NCI-H1092 (cell line): ENCODE measurements at regions not wholly inside any gene's neighbourhood (a gene's known extent, or its start where the extent isn't known, plus 50 kb on each side); places are given as distances from the start of the nearest gene placed in this dataset.

Experiments
- DNase-seq: peaks from one replicate; lab custom pipeline; 2025; lab: John Stamatoyannopoulos, UW

GRCh38 chr21:19648391-19648790 lies 1244.8 kb upstream of the TMPRSS15 start:
- no peak for DNase-seq

GRCh38 chr21:19683492-19683891 lies 1279.9 kb upstream of the TMPRSS15 start:
- no peak for DNase-seq

- DNase-seq, result no peak
These were observed 1280.7 kb upstream of the TMPRSS15 start for GRCh38 chr21:19684328-19684727.

- no peak for DNase-seq
These were observed 1288.6 kb upstream of the TMPRSS15 start for GRCh38 chr21:19692231-19692630.

GRCh38 chr21:19695796-19696195 lies 1292.2 kb upstream of the TMPRSS15 start:
- DNase-seq, result no peak

GRCh38 chr21:19700476-19700875 lies 1296.9 kb upstream of the TMPRSS15 start:
- DNase-seq, result no peak

GRCh38 chr21:19702726-19703125 lies 1295.5 kb upstream of the NCAM2 start:
- DNase-seq, result no peak

- DNase-seq, result no peak
These were observed 1293.4 kb upstream of the NCAM2 start for GRCh38 chr21:19704832-19705231.

- DNase-seq, result no peak
These were observed 1285.8 kb upstream of the NCAM2 start for GRCh38 chr21:19712441-19712840.

GRCh38 chr21:19713313-19713712 lies 1284.9 kb upstream of the NCAM2 start:
- DNase-seq, result no peak

GRCh38 chr21:19724081-19724480 lies 1274.1 kb upstream of the NCAM2 start:
- DNase-seq, result no peak

- DNase-seq, result no peak
These were observed 1267.0 kb upstream of the NCAM2 start for GRCh38 chr21:19731251-19731650.

GRCh38 chr21:19759836-19760235 lies 1238.4 kb upstream of the NCAM2 start:
- DNase-seq, result no peak

GRCh38 chr21:19767546-19767945 lies 1230.7 kb upstream of the NCAM2 start:
- no peak for DNase-seq

- DNase-seq, result no peak
These were observed 1226.3 kb upstream of the NCAM2 start for GRCh38 chr21:19771881-19772280.

- no peak for DNase-seq
These were observed 1222.1 kb upstream of the NCAM2 start for GRCh38 chr21:19776076-19776475.

GRCh38 chr21:19781881-19782652 lies 1216.1 kb upstream of the NCAM2 start:
- no peak for DNase-seq

- no peak for DNase-seq
These were observed 1212.3 kb upstream of the NCAM2 start for GRCh38 chr21:19785941-19786340.

- DNase-seq, result no peak
These were observed 1206.2 kb upstream of the NCAM2 start for GRCh38 chr21:19792004-19792403.

GRCh38 chr21:19807201-19807600 lies 1191.0 kb upstream of the NCAM2 start:
- no peak for DNase-seq

GRCh38 chr21:19810779-19811178 lies 1187.4 kb upstream of the NCAM2 start:
- DNase-seq, result no peak

GRCh38 chr21:19830446-19830845 lies 1167.8 kb upstream of the NCAM2 start:
- DNase-seq, result no peak

GRCh38 chr21:19832551-19832950 lies 1165.7 kb upstream of the NCAM2 start:
- DNase-seq, result no peak

GRCh38 chr21:19833082-19833481 lies 1165.1 kb upstream of the NCAM2 start:
- no peak for DNase-seq
